ENCODE measurements at regions not wholly inside any gene's neighbourhood (a gene's known extent, or its start where the extent isn't known, plus 50 kb on each side); places are given as distances from the start of the nearest gene placed in this dataset.

GRCh38 chr2:156242874-156243273 is 89.6 kb downstream of the NR4A2 start:
- no peak for TF ChIP-seq POLR2A (IDR thresholded peaks at IDR 0.05)
- TF ChIP-seq, protein P1, sequence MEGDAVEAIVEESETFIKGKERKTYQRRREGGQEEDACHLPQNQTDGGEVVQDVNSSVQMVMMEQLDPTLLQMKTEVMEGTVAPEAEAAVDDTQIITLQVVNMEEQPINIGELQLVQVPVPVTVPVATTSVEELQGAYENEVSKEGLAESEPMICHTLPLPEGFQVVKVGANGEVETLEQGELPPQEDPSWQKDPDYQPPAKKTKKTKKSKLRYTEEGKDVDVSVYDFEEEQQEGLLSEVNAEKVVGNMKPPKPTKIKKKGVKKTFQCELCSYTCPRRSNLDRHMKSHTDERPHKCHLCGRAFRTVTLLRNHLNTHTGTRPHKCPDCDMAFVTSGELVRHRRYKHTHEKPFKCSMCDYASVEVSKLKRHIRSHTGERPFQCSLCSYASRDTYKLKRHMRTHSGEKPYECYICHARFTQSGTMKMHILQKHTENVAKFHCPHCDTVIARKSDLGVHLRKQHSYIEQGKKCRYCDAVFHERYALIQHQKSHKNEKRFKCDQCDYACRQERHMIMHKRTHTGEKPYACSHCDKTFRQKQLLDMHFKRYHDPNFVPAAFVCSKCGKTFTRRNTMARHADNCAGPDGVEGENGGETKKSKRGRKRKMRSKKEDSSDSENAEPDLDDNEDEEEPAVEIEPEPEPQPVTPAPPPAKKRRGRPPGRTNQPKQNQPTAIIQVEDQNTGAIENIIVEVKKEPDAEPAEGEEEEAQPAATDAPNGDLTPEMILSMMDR (IDR thresholded peaks at IDR 0.05): no peak

Data from Peyer's patch (tissue), 4 donors.